ENCODE measurements at regions not wholly inside any gene's neighbourhood (a gene's known extent, or its start where the extent isn't known, plus 50 kb on each side); places are given as distances from the start of the nearest gene placed in this dataset.

- H3K27ac Mint-ChIP-seq = peak overlapping the region in 7 of 8 donors; percentile 28 to 66 (median 51)
- Histone ChIP-seq H3K27me3 (ENCODE audit: insufficient read depth, low read length, poor library complexity, severe bottlenecking) (no peaks in the 10 kb centered on the region), H3K4me1 (ENCODE audit: insufficient read depth, low read length) (peaks cover 27% of the 10 kb centered on the region), H3K9me3 (ENCODE audit: low read length) (no peaks in the 10 kb centered on the region), H3K27ac (ENCODE audit: low read depth, low read length) (no peak overlapping the region), H3K36me3 (ENCODE audit: insufficient read depth, low read length) (no peaks in the 10 kb centered on the region), H3K4me3 (ENCODE audit: low read length) (no peak overlapping the region)
- ChIA-PET POLR2A (no interaction called here), CTCF (no interaction called here)
- peak overlapping the region in 6 of 7 donors; percentile 17 to 52 (median 32) for H3K4me3 Mint-ChIP-seq
- H3K4me1 Mint-ChIP-seq = peaks cover 23 to 50% (median 43%) of the 10 kb centered on the region in 3 donors
- DNase-seq = peak in 1 of 5 donors; percentile 9
- peaks cover 0 to 3% of the 10 kb centered on the region in 2 donors for H3K27me3 Mint-ChIP-seq
- H3K9me3 Mint-ChIP-seq = no peaks in the 10 kb centered on the region
- H3K36me3 Mint-ChIP-seq = no peaks in the 10 kb centered on the region
Observed at GRCh38 chrX:42128020-42128419, 204.7 kb upstream of the CASK start.

GRCh38 chrX:42127563-42127962 lies 204.2 kb upstream of the CASK start:
- Histone ChIP-seq H3K27me3 (ENCODE audit: insufficient read depth, low read length, poor library complexity, severe bottlenecking) (no peaks in the 10 kb centered on the region), H3K4me3 (ENCODE audit: low read length) (no peak overlapping the region), H3K36me3 (ENCODE audit: insufficient read depth, low read length) (no peaks in the 10 kb centered on the region), H3K27ac (ENCODE audit: low read depth, low read length) (no peak overlapping the region), H3K4me1 (ENCODE audit: insufficient read depth, low read length) (peaks cover 27% of the 10 kb centered on the region), H3K9me3 (ENCODE audit: low read length) (no peaks in the 10 kb centered on the region)
- no peak for DNase-seq
- Mint-ChIP-seq H3K36me3 (no peaks in the 10 kb centered on the region), H3K27ac (peak overlapping the region in 5 of 8 donors; percentile 28 to 66 (median 50)), H3K27me3 (peaks cover 0 to 3% of the 10 kb centered on the region in 2 donors), H3K4me3 (peak overlapping the region in 4 of 7 donors; percentile 17 to 52 (median 42)), H3K9me3 (no peaks in the 10 kb centered on the region), H3K4me1 (peaks cover 23 to 50% (median 43%) of the 10 kb centered on the region in 3 donors)
- POLR2A ChIA-PET = no interaction called here
- CTCF ChIA-PET = no interaction called here

GRCh38 chrX:42123369-42123768 lies 200.0 kb upstream of the CASK start:
- Mint-ChIP-seq H3K27ac (no peak overlapping the region), H3K9me3 (no peaks in the 10 kb centered on the region), H3K4me1 (peaks cover 9 to 21% (median 17%) of the 10 kb centered on the region in 3 donors), H3K36me3 (no peaks in the 10 kb centered on the region), H3K27me3 (peaks cover 0 to 1% of the 10 kb centered on the region in 2 donors), H3K4me3 (no peak overlapping the region)
- Histone ChIP-seq H3K9me3 (ENCODE audit: low read length) (no peaks in the 10 kb centered on the region), H3K27me3 (ENCODE audit: insufficient read depth, low read length, poor library complexity, severe bottlenecking) (no peaks in the 10 kb centered on the region), H3K27ac (ENCODE audit: low read depth, low read length) (no peak overlapping the region), H3K4me3 (ENCODE audit: low read length) (no peak overlapping the region), H3K36me3 (ENCODE audit: insufficient read depth, low read length) (no peaks in the 10 kb centered on the region), H3K4me1 (ENCODE audit: insufficient read depth, low read length) (peaks cover 13% of the 10 kb centered on the region)
- CTCF ChIA-PET = no interaction called here
- no peak for DNase-seq
- POLR2A ChIA-PET = no interaction called here

- H3K36me3 Mint-ChIP-seq = no peaks in the 10 kb centered on the region
- no peak overlapping the region for H3K27ac ChIP-seq (ENCODE audit: low read depth, low read length)
- H3K27me3 Mint-ChIP-seq = peaks cover 0 to 4% of the 10 kb centered on the region in 2 donors
- H3K9me3 ChIP-seq (ENCODE audit: low read length) = no peaks in the 10 kb centered on the region
- H3K4me3 ChIP-seq (ENCODE audit: low read length) = no peak overlapping the region
- ChIA-PET CTCF (no interaction called here), POLR2A (no interaction called here)
- H3K9me3 Mint-ChIP-seq = no peaks in the 10 kb centered on the region
- no peaks in the 10 kb centered on the region for H3K27me3 ChIP-seq (ENCODE audit: insufficient read depth, low read length, poor library complexity, severe bottlenecking)
- no peak overlapping the region for H3K4me3 Mint-ChIP-seq
- no peaks in the 10 kb centered on the region for H3K36me3 ChIP-seq (ENCODE audit: insufficient read depth, low read length)
- no peak overlapping the region for H3K27ac Mint-ChIP-seq
- no peaks in the 10 kb centered on the region for H3K4me1 Mint-ChIP-seq
- DNase-seq = no peak
- H3K4me1 ChIP-seq (ENCODE audit: insufficient read depth, low read length) = no peaks in the 10 kb centered on the region
Observed at GRCh38 chrX:42119076-42119475, 195.7 kb upstream of the CASK start.

- no peaks in the 10 kb centered on the region for H3K9me3 Mint-ChIP-seq
- no peaks in the 10 kb centered on the region for H3K9me3 ChIP-seq (ENCODE audit: low read length)
- H3K4me1 Mint-ChIP-seq = no peaks in the 10 kb centered on the region
- H3K4me3 ChIP-seq (ENCODE audit: low read length) = no peak overlapping the region
- no peaks in the 10 kb centered on the region for H3K36me3 Mint-ChIP-seq
- H3K27me3 Mint-ChIP-seq = peaks cover 0 to 10% of the 10 kb centered on the region in 2 donors
- DNase-seq = no peak
- H3K27me3 ChIP-seq (ENCODE audit: insufficient read depth, low read length, poor library complexity, severe bottlenecking) = no peaks in the 10 kb centered on the region
- H3K36me3 ChIP-seq (ENCODE audit: insufficient read depth, low read length) = no peaks in the 10 kb centered on the region
- no peak overlapping the region for H3K4me3 Mint-ChIP-seq
- ChIA-PET CTCF (no interaction called here), POLR2A (no interaction called here)
- H3K27ac Mint-ChIP-seq = no peak overlapping the region
- no peaks in the 10 kb centered on the region for H3K4me1 ChIP-seq (ENCODE audit: insufficient read depth, low read length)
- H3K27ac ChIP-seq (ENCODE audit: low read depth, low read length) = no peak overlapping the region
Observed at GRCh38 chrX:42117318-42117717, 194.0 kb upstream of the CASK start.

GRCh38 chrX:42109428-42109827 lies 186.1 kb upstream of the CASK start:
- CTCF ChIA-PET = interaction anchor here (0.7 kb wide), 1 partner anchor 12 kb away, joined by 3 read pairs; no protein-coding TSS in a partner anchor
- peaks cover 11 to 36% (median 19%) of the 10 kb centered on the region in 3 donors for H3K4me1 Mint-ChIP-seq
- H3K9me3 ChIP-seq (ENCODE audit: low read length) = no peaks in the 10 kb centered on the region
- peaks cover 0 to 1% (median 0%) of the 10 kb centered on the region in 3 donors for H3K36me3 Mint-ChIP-seq
- H3K27me3 ChIP-seq (ENCODE audit: insufficient read depth, low read length, poor library complexity, severe bottlenecking) = no peaks in the 10 kb centered on the region
- no peak overlapping the region for H3K27ac ChIP-seq (ENCODE audit: low read depth, low read length)
- H3K9me3 Mint-ChIP-seq = no peaks in the 10 kb centered on the region
- no peak overlapping the region for H3K4me3 ChIP-seq (ENCODE audit: low read length)
- H3K4me1 ChIP-seq (ENCODE audit: insufficient read depth, low read length) = peaks cover 3% of the 10 kb centered on the region
- peak overlapping the region in 3 of 8 donors; percentile 31 to 65 (median 38) for H3K27ac Mint-ChIP-seq
- POLR2A ChIA-PET = no interaction called here
- peak in 1 of 5 donors; percentile 3 for DNase-seq
- H3K27me3 Mint-ChIP-seq = peaks cover 0 to 13% of the 10 kb centered on the region in 2 donors
- H3K36me3 ChIP-seq (ENCODE audit: insufficient read depth, low read length) = no peaks in the 10 kb centered on the region
- peak overlapping the region in 1 of 7 donors; percentile 15 for H3K4me3 Mint-ChIP-seq

GRCh38 chrX:42107495-42108488 lies 184.4 kb upstream of the CASK start:
- ChIA-PET CTCF (no interaction called here), POLR2A (no interaction called here)
- Histone ChIP-seq H3K27ac (ENCODE audit: low read depth, low read length) (no peak overlapping the region), H3K27me3 (ENCODE audit: insufficient read depth, low read length, poor library complexity, severe bottlenecking) (no peaks in the 10 kb centered on the region), H3K9me3 (ENCODE audit: low read length) (no peaks in the 10 kb centered on the region), H3K4me3 (ENCODE audit: low read length) (no peak overlapping the region), H3K4me1 (ENCODE audit: insufficient read depth, low read length) (peaks cover 3% of the 10 kb centered on the region), H3K36me3 (ENCODE audit: insufficient read depth, low read length) (no peaks in the 10 kb centered on the region)
- H3K9me3 Mint-ChIP-seq = no peaks in the 10 kb centered on the region
- H3K27me3 Mint-ChIP-seq = peaks cover 0 to 10% of the 10 kb centered on the region in 2 donors
- peaks cover 11 to 40% (median 19%) of the 10 kb centered on the region in 3 donors for H3K4me1 Mint-ChIP-seq
- DNase-seq = no peak
- peak overlapping the region in 1 of 7 donors; percentile 43 for H3K4me3 Mint-ChIP-seq
- H3K36me3 Mint-ChIP-seq = peaks cover 0 to 1% (median 0%) of the 10 kb centered on the region in 3 donors
- peak overlapping the region in 1 of 8 donors; percentile 27 for H3K27ac Mint-ChIP-seq

- H3K4me1 Mint-ChIP-seq = peaks cover 11 to 40% (median 19%) of the 10 kb centered on the region in 3 donors
- H3K27me3 Mint-ChIP-seq = peaks cover 0 to 10% of the 10 kb centered on the region in 2 donors
- ChIA-PET POLR2A (no interaction called here), CTCF (no interaction called here)
- H3K9me3 ChIP-seq (ENCODE audit: low read length) = no peaks in the 10 kb centered on the region
- DNase-seq = no peak
- H3K27me3 ChIP-seq (ENCODE audit: insufficient read depth, low read length, poor library complexity, severe bottlenecking) = no peaks in the 10 kb centered on the region
- no peak overlapping the region for H3K27ac ChIP-seq (ENCODE audit: low read depth, low read length)
- peaks cover 3% of the 10 kb centered on the region for H3K4me1 ChIP-seq (ENCODE audit: insufficient read depth, low read length)
- H3K36me3 Mint-ChIP-seq = peaks cover 0 to 1% (median 0%) of the 10 kb centered on the region in 3 donors
- no peak overlapping the region for H3K4me3 ChIP-seq (ENCODE audit: low read length)
- no peaks in the 10 kb centered on the region for H3K9me3 Mint-ChIP-seq
- H3K4me3 Mint-ChIP-seq = no peak overlapping the region
- no peaks in the 10 kb centered on the region for H3K36me3 ChIP-seq (ENCODE audit: insufficient read depth, low read length)
- H3K27ac Mint-ChIP-seq = peak overlapping the region in 1 of 8 donors; percentile 81
Observed at GRCh38 chrX:42106556-42106955, 183.2 kb upstream of the CASK start.
